Adrenal gland (tissue), 5 donors: ENCODE measurements at regions not wholly inside any gene's neighbourhood (a gene's known extent, or its start where the extent isn't known, plus 50 kb on each side); places are given as distances from the start of the nearest gene placed in this dataset.

Experiments
- CTCF ChIP-seq, 6 experiments: fragments of 450-650 bp in 4 of 6; fragments of 200-600 bp in 2 of 6; sonication (generic) in 1 of 6; IDR thresholded peaks; 1 replicate in 5 of 6; 2 replicates in 1 of 6; pipeline versions ENCODE4 v1.5.1 to v1.8.0; 2016 to 2021; ENCODE audit warnings: antibody characterized with exemption in 6 of 6, mild to moderate bottlenecking in 2 of 6, moderate library complexity in 1 of 6
- POLR2A ChIP-seq, 2 donors: fragments of 450-650 bp; IDR thresholded peaks; one replicate each; pipeline ENCODE4 v1.6.1; 2017; ENCODE audit warnings: antibody characterized with exemption in 2 of 2, mild to moderate bottlenecking in 2 of 2, moderate library complexity in 1 of 2
- donor health status: DM: no; HTN: no; CAD: no.

- TF ChIP-seq CTCF (IDR thresholded peaks at IDR 0.05) (no peak), POLR2A (IDR thresholded peaks at IDR 0.05) (no peak)
Observed at GRCh38 chr21:25169370-25169769, 437.9 kb downstream of the MRPL39 start.
